ENCODE measurements at regions not wholly inside any gene's neighbourhood (a gene's known extent, or its start where the extent isn't known, plus 50 kb on each side); places are given as distances from the start of the nearest gene placed in this dataset.

GRCh38 chr16:80274576-80275191 lies 266.1 kb upstream of the DYNLRB2 start:
- DNase-seq: no peak
- intact Hi-C loops (cut with DNase I): no loop called here
- H3K27me3 ChIP-seq: no peaks in the 10 kb centered on the region
- H3K36me3 ChIP-seq: no peaks in the 10 kb centered on the region
- no peak overlapping the region for H3K4me3 ChIP-seq
- no peaks in the 10 kb centered on the region for H3K9me3 ChIP-seq
- no peak overlapping the region for H3K27ac ChIP-seq
- no peak for ATAC-seq
- TF ChIP-seq, protein P1, sequence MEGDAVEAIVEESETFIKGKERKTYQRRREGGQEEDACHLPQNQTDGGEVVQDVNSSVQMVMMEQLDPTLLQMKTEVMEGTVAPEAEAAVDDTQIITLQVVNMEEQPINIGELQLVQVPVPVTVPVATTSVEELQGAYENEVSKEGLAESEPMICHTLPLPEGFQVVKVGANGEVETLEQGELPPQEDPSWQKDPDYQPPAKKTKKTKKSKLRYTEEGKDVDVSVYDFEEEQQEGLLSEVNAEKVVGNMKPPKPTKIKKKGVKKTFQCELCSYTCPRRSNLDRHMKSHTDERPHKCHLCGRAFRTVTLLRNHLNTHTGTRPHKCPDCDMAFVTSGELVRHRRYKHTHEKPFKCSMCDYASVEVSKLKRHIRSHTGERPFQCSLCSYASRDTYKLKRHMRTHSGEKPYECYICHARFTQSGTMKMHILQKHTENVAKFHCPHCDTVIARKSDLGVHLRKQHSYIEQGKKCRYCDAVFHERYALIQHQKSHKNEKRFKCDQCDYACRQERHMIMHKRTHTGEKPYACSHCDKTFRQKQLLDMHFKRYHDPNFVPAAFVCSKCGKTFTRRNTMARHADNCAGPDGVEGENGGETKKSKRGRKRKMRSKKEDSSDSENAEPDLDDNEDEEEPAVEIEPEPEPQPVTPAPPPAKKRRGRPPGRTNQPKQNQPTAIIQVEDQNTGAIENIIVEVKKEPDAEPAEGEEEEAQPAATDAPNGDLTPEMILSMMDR (IDR thresholded peaks at IDR 0.05): no peak
- H3K4me1 ChIP-seq: no peaks in the 10 kb centered on the region

GRCh38 chr16:80273635-80274538 lies 266.9 kb upstream of the DYNLRB2 start:
- Histone ChIP-seq H3K27ac (no peak overlapping the region), H3K9me3 (no peaks in the 10 kb centered on the region), H3K27me3 (no peaks in the 10 kb centered on the region), H3K4me1 (no peaks in the 10 kb centered on the region), H3K36me3 (no peaks in the 10 kb centered on the region), H3K4me3 (no peak overlapping the region)
- intact Hi-C loops (cut with DNase I): no loop called here
- TF ChIP-seq, protein P1 (IDR thresholded peaks at IDR 0.05): no peak
- ATAC-seq: no peak
- no peak for DNase-seq

GRCh38 chr16:80265624-80266306 lies 275.0 kb upstream of the DYNLRB2 start:
- ATAC-seq (no peak), DNase-seq (no peak)
- no peak overlapping the region for H3K4me3 ChIP-seq
- no peak overlapping the region for H3K27ac ChIP-seq
- intact Hi-C loops (cut with DNase I): no loop called here
- no peaks in the 10 kb centered on the region for H3K27me3 ChIP-seq
- TF ChIP-seq, protein P1 (IDR thresholded peaks at IDR 0.05): no peak
- H3K36me3 ChIP-seq: no peaks in the 10 kb centered on the region
- no peaks in the 10 kb centered on the region for H3K9me3 ChIP-seq
- no peaks in the 10 kb centered on the region for H3K4me1 ChIP-seq

- Histone ChIP-seq H3K4me1 (no peaks in the 10 kb centered on the region), H3K27me3 (no peaks in the 10 kb centered on the region), H3K9me3 (no peaks in the 10 kb centered on the region), H3K27ac (no peak overlapping the region), H3K4me3 (no peak overlapping the region), H3K36me3 (no peaks in the 10 kb centered on the region)
- intact Hi-C loops (cut with DNase I): no loop called here
- TF ChIP-seq, protein P1 (IDR thresholded peaks at IDR 0.05): no peak
- ATAC-seq (no peak), DNase-seq (no peak)
These were observed 276.7 kb upstream of the DYNLRB2 start for GRCh38 chr16:80263848-80264694.

Measured in left lung (tissue), 4 donors.